ENCODE measurements at regions not wholly inside any gene's neighbourhood (a gene's known extent, or its start where the extent isn't known, plus 50 kb on each side); places are given as distances from the start of the nearest gene placed in this dataset.

DNA sequence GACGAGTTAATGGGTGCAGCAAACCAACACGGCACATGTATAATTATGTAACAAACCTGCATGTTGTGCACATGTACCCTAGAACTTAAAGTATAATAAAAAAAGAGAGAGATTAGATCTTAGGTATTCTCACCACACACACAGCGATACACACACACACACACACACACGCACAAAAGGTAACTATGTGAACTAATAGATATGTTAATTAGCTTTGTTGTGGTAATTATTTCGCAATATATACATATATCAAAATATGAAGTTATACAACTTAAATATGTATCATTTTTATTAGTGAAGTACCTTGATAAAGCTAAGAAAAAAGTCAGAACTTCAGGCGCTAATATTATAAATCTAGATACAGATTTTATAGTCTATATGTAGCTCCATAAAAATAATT lies 849.2 kb downstream of the IPMK start:
- H3K4me3 ChIP-seq (ENCODE audit: low read depth in 2 of 2, low read length in 1 of 2) = no peak overlapping the region
- H3F3A ChIP-seq (replicated peaks; ENCODE audit: insufficient read depth) = no peaks in the 10 kb centered on the region
- no peak for DNase-seq
- 55% methylated on average over 6 of the region's 6 CpGs for WGBS (ENCODE audit: low lambda C conversion rate)
- H3K4me1 ChIP-seq (ENCODE audit: control insufficient read depth in 1 of 2, insufficient read depth in 2 of 2, low read depth in 1 of 2, low read length in 1 of 2) = no peaks in the 10 kb centered on the region
- no peak overlapping the region for H3K27ac ChIP-seq (ENCODE audit: low read depth in 2 of 2, low read length in 1 of 2)
- no peaks in the 10 kb centered on the region for H3K79me2 ChIP-seq (ENCODE audit: insufficient read depth)
- no peaks in the 10 kb centered on the region for H3K9me3 ChIP-seq
- H3K9ac ChIP-seq = no peak overlapping the region
- ChIA-PET POLR2A (no interaction called here), CTCF (no interaction called here)
- H4K20me1 ChIP-seq (ENCODE audit: insufficient read depth) = no peaks in the 10 kb centered on the region
- H3K27me3 ChIP-seq (ENCODE audit: insufficient read depth) = no peaks in the 10 kb centered on the region
- H3K4me2 ChIP-seq = no peak overlapping the region
- no peak overlapping the region for H2AFZ ChIP-seq (ENCODE audit: low read depth)
- no peaks in the 10 kb centered on the region for H3K9me2 ChIP-seq
- no peaks in the 10 kb centered on the region for H3K36me3 ChIP-seq (replicated peaks in 1 of 2; ENCODE audit: control insufficient read depth in 1 of 2, insufficient read depth in 2 of 2, low read length in 1 of 2)
- no peak for TF ChIP-seq MEF2A (IDR thresholded peaks at IDR 0.05; ENCODE audit: borderline replicate concordance, low read depth)
- no peak for TF ChIP-seq RCOR1 (IDR thresholded peaks at IDR 0.05; ENCODE audit: low read length)
- no peak for TF ChIP-seq EZH2phosphoT487 (IDR thresholded peaks at IDR 0.05; ENCODE audit: borderline replicate concordance, low read depth)
- no peak for TF ChIP-seq USF2 (IDR thresholded peaks at IDR 0.05; ENCODE audit: borderline replicate concordance, low read depth, low read length)
- TF ChIP-seq, protein P1, sequence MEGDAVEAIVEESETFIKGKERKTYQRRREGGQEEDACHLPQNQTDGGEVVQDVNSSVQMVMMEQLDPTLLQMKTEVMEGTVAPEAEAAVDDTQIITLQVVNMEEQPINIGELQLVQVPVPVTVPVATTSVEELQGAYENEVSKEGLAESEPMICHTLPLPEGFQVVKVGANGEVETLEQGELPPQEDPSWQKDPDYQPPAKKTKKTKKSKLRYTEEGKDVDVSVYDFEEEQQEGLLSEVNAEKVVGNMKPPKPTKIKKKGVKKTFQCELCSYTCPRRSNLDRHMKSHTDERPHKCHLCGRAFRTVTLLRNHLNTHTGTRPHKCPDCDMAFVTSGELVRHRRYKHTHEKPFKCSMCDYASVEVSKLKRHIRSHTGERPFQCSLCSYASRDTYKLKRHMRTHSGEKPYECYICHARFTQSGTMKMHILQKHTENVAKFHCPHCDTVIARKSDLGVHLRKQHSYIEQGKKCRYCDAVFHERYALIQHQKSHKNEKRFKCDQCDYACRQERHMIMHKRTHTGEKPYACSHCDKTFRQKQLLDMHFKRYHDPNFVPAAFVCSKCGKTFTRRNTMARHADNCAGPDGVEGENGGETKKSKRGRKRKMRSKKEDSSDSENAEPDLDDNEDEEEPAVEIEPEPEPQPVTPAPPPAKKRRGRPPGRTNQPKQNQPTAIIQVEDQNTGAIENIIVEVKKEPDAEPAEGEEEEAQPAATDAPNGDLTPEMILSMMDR (IDR thresholded peaks at IDR 0.05) = no peak
- no peak for TF ChIP-seq SMC3 (IDR thresholded peaks at IDR 0.05; ENCODE audit: low read depth, low read length)
- TF ChIP-seq FOSL2 (IDR thresholded peaks at IDR 0.05; ENCODE audit: borderline replicate concordance, low read depth) = no peak
- TF ChIP-seq GATA2 (CRISPR knock-in tag; IDR thresholded peaks at IDR 0.05) = no peak
- TF ChIP-seq REST (IDR thresholded peaks at IDR 0.05; ENCODE audit: low read depth, low read length) = no peak
- no peak for TF ChIP-seq YY1 (IDR thresholded peaks at IDR 0.05; ENCODE audit: low read depth)
- TF ChIP-seq TAF1 (IDR thresholded peaks at IDR 0.05; ENCODE audit: borderline replicate concordance, low read depth, low read length) = no peak
- no peak for TF ChIP-seq TEAD4 (IDR thresholded peaks at IDR 0.05; ENCODE audit: borderline replicate concordance, insufficient read depth)
- no peak for TF ChIP-seq RFX5 (IDR thresholded peaks at IDR 0.05; ENCODE audit: low read length)
- no peak for TF ChIP-seq PBX3 (IDR thresholded peaks at IDR 0.05)
